ENCODE measurements at regions not wholly inside any gene's neighbourhood (a gene's known extent, or its start where the extent isn't known, plus 50 kb on each side); places are given as distances from the start of the nearest gene placed in this dataset.

GRCh38 chr1:222390181-222390580, 157.7 kb downstream of the HHIPL2 start (continued):
- TF ChIP-seq, protein P1, sequence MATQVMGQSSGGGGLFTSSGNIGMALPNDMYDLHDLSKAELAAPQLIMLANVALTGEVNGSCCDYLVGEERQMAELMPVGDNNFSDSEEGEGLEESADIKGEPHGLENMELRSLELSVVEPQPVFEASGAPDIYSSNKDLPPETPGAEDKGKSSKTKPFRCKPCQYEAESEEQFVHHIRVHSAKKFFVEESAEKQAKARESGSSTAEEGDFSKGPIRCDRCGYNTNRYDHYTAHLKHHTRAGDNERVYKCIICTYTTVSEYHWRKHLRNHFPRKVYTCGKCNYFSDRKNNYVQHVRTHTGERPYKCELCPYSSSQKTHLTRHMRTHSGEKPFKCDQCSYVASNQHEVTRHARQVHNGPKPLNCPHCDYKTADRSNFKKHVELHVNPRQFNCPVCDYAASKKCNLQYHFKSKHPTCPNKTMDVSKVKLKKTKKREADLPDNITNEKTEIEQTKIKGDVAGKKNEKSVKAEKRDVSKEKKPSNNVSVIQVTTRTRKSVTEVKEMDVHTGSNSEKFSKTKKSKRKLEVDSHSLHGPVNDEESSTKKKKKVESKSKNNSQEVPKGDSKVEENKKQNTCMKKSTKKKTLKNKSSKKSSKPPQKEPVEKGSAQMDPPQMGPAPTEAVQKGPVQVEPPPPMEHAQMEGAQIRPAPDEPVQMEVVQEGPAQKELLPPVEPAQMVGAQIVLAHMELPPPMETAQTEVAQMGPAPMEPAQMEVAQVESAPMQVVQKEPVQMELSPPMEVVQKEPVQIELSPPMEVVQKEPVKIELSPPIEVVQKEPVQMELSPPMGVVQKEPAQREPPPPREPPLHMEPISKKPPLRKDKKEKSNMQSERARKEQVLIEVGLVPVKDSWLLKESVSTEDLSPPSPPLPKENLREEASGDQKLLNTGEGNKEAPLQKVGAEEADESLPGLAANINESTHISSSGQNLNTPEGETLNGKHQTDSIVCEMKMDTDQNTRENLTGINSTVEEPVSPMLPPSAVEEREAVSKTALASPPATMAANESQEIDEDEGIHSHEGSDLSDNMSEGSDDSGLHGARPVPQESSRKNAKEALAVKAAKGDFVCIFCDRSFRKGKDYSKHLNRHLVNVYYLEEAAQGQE (IDR thresholded peaks at IDR 0.05; ENCODE audit: low read depth): no peak
- no peak for TF ChIP-seq CBX3 (IDR thresholded peaks at IDR 0.05; ENCODE audit: low read depth)
- no peak for TF ChIP-seq EGR1 (IDR thresholded peaks at IDR 0.05; ENCODE audit: low read depth)
- no peak for TF ChIP-seq FOSL1 (IDR thresholded peaks at IDR 0.05; ENCODE audit: low read depth)
- TF ChIP-seq TCF7L2 (IDR thresholded peaks at IDR 0.05; ENCODE audit: borderline replicate concordance, extremely low read depth, insufficient read depth, insufficient read length): no peak

- ChIA-PET RAD21 (ENCODE audit: low non-redundant PET in 1 of 2, low total read pairs in 2 of 2, uncharacterized antibody in 2 of 2, unreplicated experiment in 2 of 2) (no interaction called here), CTCF (no interaction called here), POLR2A (no interaction called here)
- Histone ChIP-seq H3K9ac (ENCODE audit: low read length) (no peak overlapping the region), H3K4me3 (replicated peaks in 1 of 2; ENCODE audit: low read depth in 1 of 2, low read length in 2 of 2) (no peak overlapping the region), H3K36me3 (ENCODE audit: control insufficient read depth in 1 of 2, insufficient read depth in 2 of 2, low read length in 2 of 2) (no peaks in the 10 kb centered on the region), H3K27me3 (ENCODE audit: insufficient read depth, low read length) (no peaks in the 10 kb centered on the region), H2AFZ (ENCODE audit: low read depth, low read length, poor library complexity, severe bottlenecking) (no peak overlapping the region), H3K79me2 (ENCODE audit: insufficient read depth, low read length) (no peaks in the 10 kb centered on the region), H3K27ac (ENCODE audit: low read depth, low read length) (no peak overlapping the region), H3K9me2 (ENCODE audit: insufficient read depth) (no peaks in the 10 kb centered on the region), H3K9me3 (ENCODE audit: control insufficient read depth in 1 of 2, insufficient read depth in 1 of 2, low read depth in 1 of 2, low read length in 2 of 2) (no peaks in the 10 kb centered on the region), H4K20me1 (ENCODE audit: insufficient read depth) (no peaks in the 10 kb centered on the region), H3K4me2 (ENCODE audit: low read length) (no peak overlapping the region), H3K4me1 (ENCODE audit: control insufficient read depth in 1 of 2, insufficient read depth in 2 of 2, low read length in 2 of 2) (no peaks in the 10 kb centered on the region)
- TF ChIP-seq JUND (IDR thresholded peaks at IDR 0.05) (no peak), EGR1 (IDR thresholded peaks at IDR 0.05; ENCODE audit: low read depth) (no peak), ZFX (IDR thresholded peaks at IDR 0.05) (no peak), SP1 (IDR thresholded peaks at IDR 0.05; ENCODE audit: low read depth) (no peak), POLR2AphosphoS5 (IDR thresholded peaks at IDR 0.05; ENCODE audit: low read depth, low read length) (no peak), ZBTB33 (IDR thresholded peaks at IDR 0.05; ENCODE audit: extremely low read depth, insufficient replicate concordance, low read length) (no peak), ZNF274 (IDR thresholded peaks at IDR 0.05; ENCODE audit: low read depth, low read length) (no peak), RAD21 (IDR thresholded peaks at IDR 0.05; ENCODE audit: low read depth) (peak; percentile 29; the same call in 1 of the 2 replicates), SIN3A (IDR thresholded peaks at IDR 0.05; ENCODE audit: low read depth) (no peak), TCF7L2 (IDR thresholded peaks at IDR 0.05; ENCODE audit: borderline replicate concordance, extremely low read depth, insufficient read depth, insufficient read length) (no peak)
- TF ChIP-seq, protein P2, sequence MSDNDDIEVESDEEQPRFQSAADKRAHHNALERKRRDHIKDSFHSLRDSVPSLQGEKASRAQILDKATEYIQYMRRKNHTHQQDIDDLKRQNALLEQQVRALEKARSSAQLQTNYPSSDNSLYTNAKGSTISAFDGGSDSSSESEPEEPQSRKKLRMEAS (IDR thresholded peaks at IDR 0.05): no peak
- TF ChIP-seq, protein P3, sequence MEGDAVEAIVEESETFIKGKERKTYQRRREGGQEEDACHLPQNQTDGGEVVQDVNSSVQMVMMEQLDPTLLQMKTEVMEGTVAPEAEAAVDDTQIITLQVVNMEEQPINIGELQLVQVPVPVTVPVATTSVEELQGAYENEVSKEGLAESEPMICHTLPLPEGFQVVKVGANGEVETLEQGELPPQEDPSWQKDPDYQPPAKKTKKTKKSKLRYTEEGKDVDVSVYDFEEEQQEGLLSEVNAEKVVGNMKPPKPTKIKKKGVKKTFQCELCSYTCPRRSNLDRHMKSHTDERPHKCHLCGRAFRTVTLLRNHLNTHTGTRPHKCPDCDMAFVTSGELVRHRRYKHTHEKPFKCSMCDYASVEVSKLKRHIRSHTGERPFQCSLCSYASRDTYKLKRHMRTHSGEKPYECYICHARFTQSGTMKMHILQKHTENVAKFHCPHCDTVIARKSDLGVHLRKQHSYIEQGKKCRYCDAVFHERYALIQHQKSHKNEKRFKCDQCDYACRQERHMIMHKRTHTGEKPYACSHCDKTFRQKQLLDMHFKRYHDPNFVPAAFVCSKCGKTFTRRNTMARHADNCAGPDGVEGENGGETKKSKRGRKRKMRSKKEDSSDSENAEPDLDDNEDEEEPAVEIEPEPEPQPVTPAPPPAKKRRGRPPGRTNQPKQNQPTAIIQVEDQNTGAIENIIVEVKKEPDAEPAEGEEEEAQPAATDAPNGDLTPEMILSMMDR (IDR thresholded peaks at IDR 0.05 in 2 of 3, conservative IDR thresholded peaks at IDR 0.05 in 1 of 3; ENCODE audit: borderline replicate concordance in 1 of 3, insufficient read depth in 1 of 3, low read depth in 2 of 3, low read length in 2 of 3): peak; percentile 7 to 56 (median 53); a peak in 4 of 6 replicates
- TF ChIP-seq, protein P4, sequence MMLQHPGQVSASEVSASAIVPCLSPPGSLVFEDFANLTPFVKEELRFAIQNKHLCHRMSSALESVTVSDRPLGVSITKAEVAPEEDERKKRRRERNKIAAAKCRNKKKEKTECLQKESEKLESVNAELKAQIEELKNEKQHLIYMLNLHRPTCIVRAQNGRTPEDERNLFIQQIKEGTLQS (IDR thresholded peaks at IDR 0.05): no peak
- intact Hi-C loops (cut with micrococcal nuclease): no loop called here
- DNase-seq (ENCODE audit: low read depth, low spot score): peak; percentile 16
- BruUV-seq (replicated peaks): no TSS peak
- ATAC-seq: peak; percentile 80
Measured at GRCh38 chr1:222387007-222387814, 160.7 kb downstream of the HHIPL2 start.

Measured in HCT116 (cell line).